Smooth muscle cell (in vitro differentiated cells): ENCODE measurements at regions not wholly inside any gene's neighbourhood (a gene's known extent, or its start where the extent isn't known, plus 50 kb on each side); places are given as distances from the start of the nearest gene placed in this dataset.
A peak's percentile ranks its signal among the peaks of the same experiment; 100 is the strongest.

Experiments used
- DNase-seq: peaks from one replicate; lab custom pipeline; 2025; ENCODE audit not compliant: unreplicated experiment; lab: John Stamatoyannopoulos, UW
- H2AFZ ChIP-seq: fragments of 200-600 bp; sonication (generic); 2 replicates; pipeline ENCODE4 v1.6.0; 2016; ENCODE audit warnings: antibody characterized with exemption, low read depth, mild to moderate bottlenecking
- H3F3A ChIP-seq: fragments of 200-600 bp; sonication (generic); 2 replicates; pipeline ENCODE4 v1.6.0; 2017; ENCODE audit warnings: antibody characterized with exemption, low read depth
- H3K27ac ChIP-seq: fragments of 200-600 bp; sonication (generic); 2 replicates; pipeline ENCODE4 v1.5.1; 2016; ENCODE audit warnings: low read depth, mild to moderate bottlenecking
- H3K27me3 ChIP-seq: fragments of 200-600 bp; sonication (generic); 2 replicates; pipeline ENCODE4 v1.6.1; 2016; ENCODE audit warnings: low read depth, mild to moderate bottlenecking
- H3K36me3 ChIP-seq: fragments of 200-600 bp; sonication (generic); 2 replicates; pipeline ENCODE4 v1.5.1; 2016; ENCODE audit warnings: low read depth
- H3K4me1 ChIP-seq: fragments of 200-600 bp; sonication (generic); 2 replicates; pipeline ENCODE4 v1.5.1; 2016; ENCODE audit warnings: low read depth
- H3K4me2 ChIP-seq: fragments of 200-600 bp; sonication (generic); 2 replicates; pipeline ENCODE4 v1.6.0; 2016; ENCODE audit warnings: mild to moderate bottlenecking
- H3K4me3 ChIP-seq: fragments of 200-600 bp; sonication (generic); 2 replicates; pipeline ENCODE4 v1.5.1; 2016; ENCODE audit warnings: mild to moderate bottlenecking
- H3K79me2 ChIP-seq: fragments of 200-600 bp; sonication (generic); 2 replicates; pipeline ENCODE4 v1.6.0; 2016; ENCODE audit warnings: low read depth, mild to moderate bottlenecking
- H3K9ac ChIP-seq: fragments of 200-600 bp; sonication (generic); 2 replicates; pipeline ENCODE4 v1.6.0; 2016; ENCODE audit warnings: low read depth
- H3K9me3 ChIP-seq: fragments of 200-600 bp; sonication (generic); replicated peaks from 2 replicates; pipeline ENCODE4 v1.5.1; 2016; ENCODE audit warnings: low read depth
- H4K20me1 ChIP-seq: fragments of 200-600 bp; sonication (generic); 2 replicates; pipeline ENCODE4 v1.6.0; 2016; ENCODE audit warnings: low read depth
- CTCF ChIP-seq: fragments of 200-600 bp; sonication (generic); IDR thresholded peaks from 2 replicates; pipeline ENCODE4 v1.5.1; 2017; ENCODE audit warnings: borderline replicate concordance, mild to moderate bottlenecking, antibody characterized with exemption; ENCODE audit not compliant: insufficient read depth, poor library complexity, severe bottlenecking
- WGBS: methylation state at CpG from one replicate; pipeline ENCODE4 v1.1.7; 2016; ENCODE audit warnings: low lambda C conversion rate; 5-methylcytosine and 5-hydroxymethylcytosine counted together

DNA sequence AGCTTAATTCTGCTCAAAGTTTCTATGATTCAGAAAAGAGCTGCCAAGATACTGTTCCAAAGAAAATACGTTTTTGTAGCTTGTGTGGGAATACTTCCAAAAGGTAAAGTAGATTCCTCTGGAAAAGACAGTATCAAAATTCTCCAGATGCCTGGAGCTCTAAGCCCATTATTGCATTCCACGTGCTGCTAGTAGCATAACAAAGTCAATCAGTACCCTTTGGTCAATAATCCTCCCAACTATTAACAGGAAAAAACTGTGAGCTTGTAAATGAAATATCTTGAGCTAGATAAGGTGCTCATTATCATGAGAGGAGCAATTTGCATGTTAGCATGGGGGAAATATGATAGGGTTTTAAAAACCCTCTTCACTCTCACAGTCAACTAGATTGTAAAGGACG is 229.5 kb upstream of the TYRP1 start:
- Histone ChIP-seq H3K79me2 (no peaks in the 10 kb centered on the region), H3F3A (no peaks in the 10 kb centered on the region), H3K9ac (no peak overlapping the region), H3K4me3 (no peak overlapping the region), H3K36me3 (no peaks in the 10 kb centered on the region), H4K20me1 (no peaks in the 10 kb centered on the region), H3K27ac (no peak overlapping the region), H3K4me1 (peaks cover 9% of the 10 kb centered on the region), H3K9me3 (no peaks in the 10 kb centered on the region), H3K4me2 (no peak overlapping the region), H3K27me3 (no peaks in the 10 kb centered on the region), H2AFZ (no peak overlapping the region)
- no peak for TF ChIP-seq CTCF
- no peak for DNase-seq
- 37% methylated on average over 3 of the region's 3 CpGs for WGBS

DNA sequence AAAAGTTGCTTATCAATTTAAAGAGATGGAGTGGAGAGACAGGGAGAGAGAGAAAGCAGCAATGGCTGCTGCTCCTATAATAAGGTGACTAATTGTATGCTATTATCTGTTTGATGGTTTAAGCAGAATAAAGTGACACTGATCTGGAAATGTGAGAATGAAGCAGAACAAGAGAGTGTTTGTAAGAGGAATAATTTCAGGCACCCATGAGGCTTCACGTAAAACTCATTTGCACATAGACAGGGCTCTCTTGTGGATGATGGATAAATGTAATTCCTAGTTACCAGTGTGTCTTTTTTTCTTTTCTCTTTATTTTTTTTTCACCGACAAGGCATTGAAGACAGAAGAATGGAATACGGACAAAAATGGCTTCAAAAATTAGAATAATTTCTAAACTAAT is 228.8 kb upstream of the TYRP1 start:
- H3K27ac ChIP-seq, result no peak overlapping the region
- WGBS, result 69% methylated on average over 3 of the region's 3 CpGs
- H3K27me3 ChIP-seq, result no peaks in the 10 kb centered on the region
- no peaks in the 10 kb centered on the region for H3F3A ChIP-seq
- no peak overlapping the region for H3K9ac ChIP-seq
- TF ChIP-seq CTCF, result no peak
- no peaks in the 10 kb centered on the region for H3K36me3 ChIP-seq
- no peak for DNase-seq
- no peaks in the 10 kb centered on the region for H3K9me3 ChIP-seq
- no peaks in the 10 kb centered on the region for H4K20me1 ChIP-seq
- H3K4me1 ChIP-seq, result peaks cover 9% of the 10 kb centered on the region
- no peak overlapping the region for H3K4me2 ChIP-seq
- H3K4me3 ChIP-seq, result no peak overlapping the region
- no peak overlapping the region for H2AFZ ChIP-seq
- no peaks in the 10 kb centered on the region for H3K79me2 ChIP-seq

- H3F3A ChIP-seq, result no peaks in the 10 kb centered on the region
- DNase-seq, result no peak
- peak; percentile 82 for TF ChIP-seq CTCF
- H3K4me2 ChIP-seq, result no peak overlapping the region
- no peaks in the 10 kb centered on the region for H3K36me3 ChIP-seq
- H3K4me1 ChIP-seq, result peaks cover 9% of the 10 kb centered on the region
- no peaks in the 10 kb centered on the region for H4K20me1 ChIP-seq
- WGBS, result 0% methylated on average over 2 of the region's 2 CpGs
- no peak overlapping the region for H3K27ac ChIP-seq
- H3K9ac ChIP-seq, result no peak overlapping the region
- no peaks in the 10 kb centered on the region for H3K9me3 ChIP-seq
- no peaks in the 10 kb centered on the region for H3K79me2 ChIP-seq
- H3K4me3 ChIP-seq, result no peak overlapping the region
- no peak overlapping the region for H2AFZ ChIP-seq
- H3K27me3 ChIP-seq, result no peaks in the 10 kb centered on the region
These were observed 228.2 kb upstream of the TYRP1 start for GRCh38 chr9:12464910-12465512.

DNA sequence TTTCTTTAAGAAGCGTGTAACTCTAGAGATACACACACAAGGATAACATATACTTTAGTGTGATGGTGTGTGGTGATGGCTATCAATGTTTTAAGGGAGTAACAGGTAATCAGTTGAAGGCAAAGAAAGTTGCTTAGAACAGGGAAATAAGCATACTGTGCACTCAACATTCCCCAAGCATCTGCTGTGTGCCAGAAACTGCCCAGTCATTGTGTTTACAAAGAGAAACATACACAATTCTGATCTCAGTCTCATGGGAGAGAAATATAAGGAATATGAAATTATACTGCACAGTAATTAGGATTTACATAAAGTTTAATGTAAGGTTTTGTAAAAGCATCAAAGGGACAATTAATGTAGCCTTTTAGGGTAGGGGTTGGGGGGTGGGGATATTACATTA is 224.1 kb upstream of the TYRP1 start:
- Histone ChIP-seq H3K4me1 (peaks cover 5% of the 10 kb centered on the region), H3K27me3 (no peaks in the 10 kb centered on the region), H3F3A (no peaks in the 10 kb centered on the region), H3K79me2 (no peaks in the 10 kb centered on the region), H4K20me1 (no peaks in the 10 kb centered on the region), H2AFZ (peak overlapping the region; percentile 4), H3K4me3 (no peak overlapping the region), H3K27ac (no peak overlapping the region), H3K9ac (no peak overlapping the region), H3K4me2 (no peak overlapping the region), H3K36me3 (no peaks in the 10 kb centered on the region), H3K9me3 (no peaks in the 10 kb centered on the region)
- WGBS, result 81% methylated on average over 1 of the region's 1 CpG
- no peak for TF ChIP-seq CTCF
- DNase-seq, result no peak
